GM12891 (cell line): ENCODE measurements at regions not wholly inside any gene's neighbourhood (a gene's known extent, or its start where the extent isn't known, plus 50 kb on each side); places are given as distances from the start of the nearest gene placed in this dataset.

Experiments
- PAX5 ChIP-seq: IDR thresholded peaks from 2 replicates; pipeline ENCODE4 v1.6.1; 2011; ENCODE audit warnings: low read length, moderate library complexity, mild to moderate bottlenecking; ENCODE audit not compliant: insufficient read depth, severe bottlenecking
- POLR2A ChIP-seq: IDR thresholded peaks from 2 replicates; pipeline ENCODE4 v1.6.1; 2011; ENCODE audit warnings: low read depth, low read length, control low read depth
- POLR2AphosphoS5 ChIP-seq: IDR thresholded peaks from 2 replicates; pipeline ENCODE4 v1.6.1; 2011; ENCODE audit warnings: low read depth, low read length, control low read depth
- POU2F2 ChIP-seq: IDR thresholded peaks from 2 replicates; pipeline ENCODE4 v1.6.1; 2011; ENCODE audit warnings: low read depth, mild to moderate bottlenecking, control low read depth, low read length, moderate library complexity
- SPI1 ChIP-seq: IDR thresholded peaks from 2 replicates; pipeline ENCODE4 v1.6.1; 2011; ENCODE audit warnings: low read depth, low read length, control low read depth
- TAF1 ChIP-seq: IDR thresholded peaks from 2 replicates; pipeline ENCODE4 v1.6.1; 2011; ENCODE audit warnings: low read depth, low read length, control low read depth

GRCh38 chr17:79340333-79341221, 266.0 kb downstream of the ENGASE start:
- TF ChIP-seq POLR2A (no peak), POLR2AphosphoS5 (no peak), TAF1 (no peak), SPI1 (peak; percentile 76), POU2F2 (peak; percentile 83), PAX5 (peak; percentile 14)
